ENCODE measurements at regions not wholly inside any gene's neighbourhood (a gene's known extent, or its start where the extent isn't known, plus 50 kb on each side); places are given as distances from the start of the nearest gene placed in this dataset.
"Not testable (repeated sequence)": the region's sequence is repeated elsewhere in the genome, so short reads cannot be mapped to it uniquely, and the experiment has no call there.

DNA sequence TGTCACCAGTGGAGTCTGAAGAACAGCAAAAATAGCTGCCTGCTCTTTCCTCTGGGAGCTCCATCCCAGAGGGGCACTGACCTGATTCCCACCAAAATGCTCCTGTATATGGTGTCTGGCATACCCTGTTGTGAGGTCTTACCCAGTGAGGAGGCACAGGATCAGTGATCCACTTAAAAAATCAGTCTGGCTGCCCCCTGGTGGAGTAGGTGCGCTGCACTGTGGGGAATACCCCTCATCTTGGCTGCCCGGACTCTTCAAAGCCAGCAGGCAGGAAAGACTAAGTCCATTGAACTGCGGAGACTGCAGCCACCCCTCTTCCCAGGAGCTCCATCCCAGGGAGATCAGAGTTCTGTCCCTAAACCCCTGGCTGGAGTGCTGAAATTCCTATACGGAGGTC, 230.9 kb upstream of the HTR1E start:
- TF ChIP-seq, protein P1, sequence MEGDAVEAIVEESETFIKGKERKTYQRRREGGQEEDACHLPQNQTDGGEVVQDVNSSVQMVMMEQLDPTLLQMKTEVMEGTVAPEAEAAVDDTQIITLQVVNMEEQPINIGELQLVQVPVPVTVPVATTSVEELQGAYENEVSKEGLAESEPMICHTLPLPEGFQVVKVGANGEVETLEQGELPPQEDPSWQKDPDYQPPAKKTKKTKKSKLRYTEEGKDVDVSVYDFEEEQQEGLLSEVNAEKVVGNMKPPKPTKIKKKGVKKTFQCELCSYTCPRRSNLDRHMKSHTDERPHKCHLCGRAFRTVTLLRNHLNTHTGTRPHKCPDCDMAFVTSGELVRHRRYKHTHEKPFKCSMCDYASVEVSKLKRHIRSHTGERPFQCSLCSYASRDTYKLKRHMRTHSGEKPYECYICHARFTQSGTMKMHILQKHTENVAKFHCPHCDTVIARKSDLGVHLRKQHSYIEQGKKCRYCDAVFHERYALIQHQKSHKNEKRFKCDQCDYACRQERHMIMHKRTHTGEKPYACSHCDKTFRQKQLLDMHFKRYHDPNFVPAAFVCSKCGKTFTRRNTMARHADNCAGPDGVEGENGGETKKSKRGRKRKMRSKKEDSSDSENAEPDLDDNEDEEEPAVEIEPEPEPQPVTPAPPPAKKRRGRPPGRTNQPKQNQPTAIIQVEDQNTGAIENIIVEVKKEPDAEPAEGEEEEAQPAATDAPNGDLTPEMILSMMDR (IDR thresholded peaks at IDR 0.05; ENCODE audit: low read depth, low read length), result no peak
- in situ Hi-C loops (cut with HindIII; ENCODE audit: low sequenced_read_pairs), result no loop called here
- no peak overlapping the region for H3K4me3 ChIP-seq (ENCODE audit: low read depth, low read length)
- DNase-seq (ENCODE audit: low read depth, low spot score), result no peak

DNA sequence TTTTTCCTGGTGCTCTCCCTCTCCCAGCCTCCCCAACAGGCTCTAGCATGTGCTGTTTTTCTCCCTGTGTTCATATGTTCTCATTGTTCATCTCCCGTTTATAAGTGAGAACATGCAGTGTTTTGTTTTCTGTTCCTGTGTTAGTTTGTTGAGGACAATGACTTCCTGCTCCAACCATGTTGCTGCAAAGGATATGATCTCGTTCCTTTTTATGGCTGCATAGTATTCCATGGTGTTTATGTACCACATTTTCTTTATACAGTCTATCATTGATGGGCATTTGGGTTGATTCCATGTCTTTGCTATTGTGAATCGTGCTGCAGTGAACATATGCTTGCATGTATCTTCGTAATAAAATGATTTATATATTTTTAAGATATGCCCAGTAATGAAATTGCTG, 236.1 kb upstream of the HTR1E start:
- in situ Hi-C loops (cut with HindIII; ENCODE audit: low sequenced_read_pairs); DNase-seq (ENCODE audit: low read depth, low spot score); H3K4me3 ChIP-seq (ENCODE audit: low read depth, low read length): not testable (repeated sequence)

DNA sequence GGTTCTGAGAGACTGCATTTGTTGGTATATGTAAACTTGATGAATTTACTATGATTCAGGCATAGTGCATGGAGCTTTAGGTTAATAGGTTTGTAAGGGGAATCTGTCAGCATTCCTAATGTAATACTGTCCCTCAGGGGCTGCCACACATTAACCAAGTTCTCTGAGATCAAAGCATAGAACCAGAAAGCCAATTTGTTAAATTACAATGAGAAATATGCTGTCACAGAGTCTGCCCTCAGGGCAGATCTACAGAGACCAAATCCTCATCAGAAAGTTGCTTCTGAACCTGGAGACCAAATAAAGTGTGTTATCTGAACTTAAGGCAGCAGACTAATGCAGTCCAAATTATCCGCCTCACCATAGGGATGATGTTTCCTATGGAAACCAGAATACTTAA, 250.8 kb upstream of the HTR1E start:
- no peak for DNase-seq (ENCODE audit: low read depth, low spot score)
- TF ChIP-seq, protein P1 (IDR thresholded peaks at IDR 0.05; ENCODE audit: low read depth, low read length), result no peak
- in situ Hi-C loops (cut with HindIII; ENCODE audit: low sequenced_read_pairs), result no loop called here
- no peak overlapping the region for H3K4me3 ChIP-seq (ENCODE audit: low read depth, low read length)

DNA sequence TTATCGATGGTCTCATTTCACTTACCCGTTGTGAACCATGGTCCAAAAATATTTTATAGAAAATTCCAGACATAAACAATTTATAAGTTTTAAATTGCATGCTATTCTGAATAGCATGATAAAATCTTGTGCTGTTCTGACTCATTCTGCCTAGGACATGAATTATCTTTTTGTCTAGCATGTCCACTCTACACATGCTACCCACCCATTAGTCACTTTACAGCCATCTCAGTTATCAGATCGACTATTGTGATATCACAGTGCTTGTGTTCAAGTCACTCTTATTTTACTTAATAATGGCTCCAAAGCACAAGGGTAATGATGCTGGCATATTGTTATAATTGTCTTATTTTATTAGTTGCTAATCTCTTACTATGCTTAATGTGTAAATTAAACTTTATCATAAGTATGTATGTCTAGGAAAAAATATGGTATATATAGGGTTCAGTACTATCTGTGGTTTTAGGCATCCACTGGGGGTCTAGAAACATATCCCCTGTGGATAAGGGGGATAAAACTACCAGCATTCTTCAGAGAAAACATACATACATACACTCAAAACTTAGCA, 252.0 kb upstream of the HTR1E start:
- H3K4me3 ChIP-seq (ENCODE audit: low read depth, low read length), result no peak overlapping the region
- in situ Hi-C loops (cut with HindIII; ENCODE audit: low sequenced_read_pairs), result no loop called here
- TF ChIP-seq, protein P1 (IDR thresholded peaks at IDR 0.05; ENCODE audit: low read depth, low read length), result no peak
- DNase-seq (ENCODE audit: low read depth, low spot score), result no peak

DNA sequence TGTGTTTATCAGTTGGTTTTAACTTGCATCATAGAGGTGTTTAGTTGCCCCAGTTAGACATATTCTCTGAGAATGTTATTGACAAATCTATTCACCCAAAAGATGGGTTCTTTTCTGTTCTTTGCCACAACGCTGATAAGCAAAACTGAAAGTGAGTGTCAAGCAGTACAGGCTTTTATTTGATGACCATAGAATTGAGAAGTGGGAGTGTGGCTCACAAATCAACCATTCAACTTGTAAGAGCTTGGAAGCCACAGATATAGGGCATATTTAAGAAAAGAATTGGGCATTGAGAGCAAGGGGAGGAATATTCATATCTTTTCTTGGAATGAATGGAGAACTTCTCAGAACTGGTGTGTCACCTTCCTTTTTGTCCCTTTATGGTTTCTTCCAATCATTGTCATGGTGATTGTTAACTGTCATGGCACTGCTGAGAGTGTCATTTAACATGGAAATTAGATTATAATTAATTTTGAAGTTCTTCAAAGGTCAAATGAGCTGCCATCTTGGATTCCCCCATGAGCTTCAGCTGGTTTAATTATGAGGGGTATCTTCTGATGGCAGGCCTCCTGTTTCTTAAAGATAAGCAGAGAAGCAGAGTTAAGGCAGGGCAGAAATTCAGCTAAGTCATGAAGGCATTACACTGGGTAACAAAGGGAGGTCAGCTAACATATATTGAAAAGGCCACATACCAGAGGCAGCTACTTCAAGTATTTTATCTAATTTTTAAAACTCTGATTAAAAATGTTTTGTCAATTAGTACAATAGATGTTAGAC, 254.0 kb upstream of the HTR1E start:
- TF ChIP-seq, protein P1 (IDR thresholded peaks at IDR 0.05; ENCODE audit: low read depth, low read length), result no peak
- in situ Hi-C loops (cut with HindIII; ENCODE audit: low sequenced_read_pairs), result no loop called here
- H3K4me3 ChIP-seq (ENCODE audit: low read depth, low read length), result no peak overlapping the region
- no peak for DNase-seq (ENCODE audit: low read depth, low spot score)

DNA sequence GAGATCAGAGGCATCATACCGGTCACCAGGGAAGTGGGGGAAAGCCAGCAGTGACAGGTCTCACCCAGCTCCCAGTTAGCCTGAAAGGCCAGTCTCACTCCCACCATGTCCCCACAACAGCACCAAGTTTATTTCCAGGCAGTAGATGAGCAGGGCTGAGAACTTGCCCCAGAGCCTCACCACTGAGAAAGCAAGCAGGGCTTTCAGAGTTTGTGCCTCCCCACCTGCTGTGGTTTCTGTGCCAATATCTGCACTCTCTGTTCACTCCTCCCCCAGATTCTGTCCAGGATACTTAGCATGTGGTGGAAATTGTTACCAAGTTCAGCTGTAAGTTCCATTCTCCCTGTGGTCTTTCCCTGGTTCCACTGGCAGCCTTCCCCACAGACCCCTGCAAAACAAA, 255.0 kb upstream of the HTR1E start:
- in situ Hi-C loops (cut with HindIII; ENCODE audit: low sequenced_read_pairs), result no loop called here
- TF ChIP-seq, protein P1 (IDR thresholded peaks at IDR 0.05; ENCODE audit: low read depth, low read length), result no peak
- H3K4me3 ChIP-seq (ENCODE audit: low read depth, low read length), result no peak overlapping the region
- no peak for DNase-seq (ENCODE audit: low read depth, low spot score)

DNA sequence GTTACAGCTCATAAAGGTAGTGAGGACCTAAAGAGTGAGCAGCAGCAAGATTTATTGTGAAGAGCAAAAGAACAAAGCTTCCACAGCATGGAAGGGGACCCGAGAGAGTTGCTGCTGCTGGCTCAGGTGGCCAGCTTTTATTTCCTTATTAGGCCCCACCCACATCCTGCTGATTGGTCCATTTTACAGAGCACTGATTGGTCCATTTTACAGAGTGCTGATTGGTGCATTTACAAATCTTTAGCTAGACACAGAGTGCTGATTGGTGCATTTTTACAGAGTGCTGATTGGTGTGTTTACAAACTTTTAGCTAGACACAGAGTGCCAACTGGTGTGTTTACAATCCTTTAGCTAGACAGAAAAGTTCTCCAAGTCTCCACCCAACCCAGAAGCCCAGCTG, 256.2 kb upstream of the HTR1E start:
- H3K4me3 ChIP-seq (ENCODE audit: low read depth, low read length); in situ Hi-C loops (cut with HindIII; ENCODE audit: low sequenced_read_pairs); DNase-seq (ENCODE audit: low read depth, low spot score): not testable (repeated sequence)

DNA sequence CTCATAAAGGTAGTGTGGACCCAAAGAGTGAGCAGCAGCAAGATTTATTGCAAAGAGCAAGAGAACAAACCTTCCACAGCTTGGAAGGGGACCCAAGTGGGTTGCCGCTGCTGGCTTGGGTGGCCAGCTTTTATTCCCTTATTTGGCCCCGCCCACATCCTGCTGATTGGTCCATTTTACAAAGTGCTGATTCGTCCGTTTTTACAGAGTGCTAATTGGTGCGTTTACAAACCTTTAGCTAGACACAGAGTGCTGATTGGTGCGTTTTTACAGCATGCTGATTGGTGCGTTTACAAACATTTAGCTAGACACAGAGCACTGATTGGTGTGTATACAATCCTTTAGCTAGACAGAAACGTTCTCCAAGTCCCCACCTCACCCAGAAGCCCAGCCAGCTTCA, 265.2 kb upstream of the HTR1E start:
- in situ Hi-C loops (cut with HindIII; ENCODE audit: low sequenced_read_pairs); H3K4me3 ChIP-seq (ENCODE audit: low read depth, low read length); DNase-seq (ENCODE audit: low read depth, low spot score): not testable (repeated sequence)
